ENCODE measurements at regions not wholly inside any gene's neighbourhood (a gene's known extent, or its start where the extent isn't known, plus 50 kb on each side); places are given as distances from the start of the nearest gene placed in this dataset.

GRCh38 chr7:136698977-136699376 is 169.5 kb upstream of the CHRM2 start:
- Histone ChIP-seq H3K36me3 (ENCODE audit: control insufficient read depth in 4 of 4, insufficient read depth in 3 of 4, low read depth in 1 of 4, low read length in 3 of 4) (no peaks in the 10 kb centered on the region), H3K4me1 (ENCODE audit: control insufficient read depth in 4 of 4, insufficient read depth in 4 of 4, low read length in 3 of 4) (no peaks in the 10 kb centered on the region), H3K4me3 (ENCODE audit: low read depth in 1 of 3, low read length in 3 of 3) (no peak overlapping the region), H3K27me3 (ENCODE audit: control insufficient read depth in 4 of 4, insufficient read depth in 4 of 4, low read length in 3 of 4) (no peaks in the 10 kb centered on the region), H3K27ac (ENCODE audit: low read depth in 1 of 2, low read length in 2 of 2) (no peak overlapping the region), H3K9ac (ENCODE audit: low read depth in 1 of 2, low read length in 2 of 2) (no peak overlapping the region), H3K9me3 (ENCODE audit: control insufficient read depth in 4 of 4, low read length in 3 of 4) (no peaks in the 10 kb centered on the region)
- no peak for DNase-seq (ENCODE audit: low spot score)
- WGBS = 73% methylated on average over 2 of the region's 2 CpGs
- TF ChIP-seq CTCF (IDR thresholded peaks at IDR 0.05; ENCODE audit: low read depth, low read length, missing input control) = no peak
- TF ChIP-seq RXRA (IDR thresholded peaks at IDR 0.05) = no peak
- TF ChIP-seq ZBTB33 (IDR thresholded peaks at IDR 0.05) = no peak
- no peak for TF ChIP-seq TAF1 (conservative IDR thresholded peaks at IDR 0.05)
- no peak for TF ChIP-seq EGR1 (IDR thresholded peaks at IDR 0.05; ENCODE audit: low read depth in 2 of 2)
- TF ChIP-seq FOXA2 (IDR thresholded peaks at IDR 0.05) = no peak

- Histone ChIP-seq H3K36me3 (ENCODE audit: control insufficient read depth in 4 of 4, insufficient read depth in 3 of 4, low read depth in 1 of 4, low read length in 3 of 4) (no peaks in the 10 kb centered on the region), H3K4me3 (ENCODE audit: low read depth in 1 of 3, low read length in 3 of 3) (no peak overlapping the region), H3K4me1 (ENCODE audit: control insufficient read depth in 4 of 4, insufficient read depth in 4 of 4, low read length in 3 of 4) (no peaks in the 10 kb centered on the region), H3K27ac (ENCODE audit: low read depth in 1 of 2, low read length in 2 of 2) (no peak overlapping the region), H3K9me3 (ENCODE audit: control insufficient read depth in 4 of 4, low read length in 3 of 4) (no peaks in the 10 kb centered on the region), H3K9ac (ENCODE audit: low read depth in 1 of 2, low read length in 2 of 2) (no peak overlapping the region), H3K27me3 (ENCODE audit: control insufficient read depth in 4 of 4, insufficient read depth in 4 of 4, low read length in 3 of 4) (no peaks in the 10 kb centered on the region)
- 68% methylated on average over 3 of the region's 3 CpGs for WGBS
- TF ChIP-seq RAD21 (IDR thresholded peaks at IDR 0.05) (no peak), NR2F2 (IDR thresholded peaks at IDR 0.05) (no peak), FOXA1 (IDR thresholded peaks at IDR 0.05) (no peak), ATF3 (IDR thresholded peaks at IDR 0.05) (no peak), ZBTB33 (IDR thresholded peaks at IDR 0.05) (no peak), EGR1 (IDR thresholded peaks at IDR 0.05; ENCODE audit: low read depth in 2 of 2) (no peak), YY1 (IDR thresholded peaks at IDR 0.05) (no peak), HNF4A (conservative IDR thresholded peaks at IDR 0.05) (no peak), FOXA2 (IDR thresholded peaks at IDR 0.05) (no peak), MAX (IDR thresholded peaks at IDR 0.05) (no peak), REST (IDR thresholded peaks at IDR 0.05) (no peak), CTCF (IDR thresholded peaks at IDR 0.05; ENCODE audit: low read depth, low read length, missing input control) (no peak), SP1 (IDR thresholded peaks at IDR 0.05) (no peak), GABPA (IDR thresholded peaks at IDR 0.05 in 1 of 2, conservative IDR thresholded peaks at IDR 0.05 in 1 of 2) (no peak), TAF1 (conservative IDR thresholded peaks at IDR 0.05) (no peak), JUND (IDR thresholded peaks at IDR 0.05) (no peak), RXRA (IDR thresholded peaks at IDR 0.05) (no peak), HNF4G (IDR thresholded peaks at IDR 0.05) (no peak)
- no peak for DNase-seq (ENCODE audit: low spot score)
Measured at GRCh38 chr7:136698231-136698630, 170.2 kb upstream of the CHRM2 start.

Data from liver (tissue), 8 donors.